T-helper 1 cell treated with Interleukin-12 subunit alpha and Interleukin-12 subunit beta and Interleukin-4 antibody, amounts not matched to agents 30 ng/mL and 1 ng/mL, for 36 hours (primary cell): ENCODE measurements at regions not wholly inside any gene's neighbourhood (a gene's known extent, or its start where the extent isn't known, plus 50 kb on each side); places are given as distances from the start of the nearest gene placed in this dataset.

Experiments used
- intact Hi-C: fragments of 100-400 bp; cut with micrococcal nuclease; formaldehyde crosslinking; loops from one replicate; pipeline ENCODE4 v1.15.1; 2024

- intact Hi-C loops, result no loop called here
Measured at GRCh38 chr6:94548201-94548600, 1029.1 kb upstream of the MANEA start.

DNA sequence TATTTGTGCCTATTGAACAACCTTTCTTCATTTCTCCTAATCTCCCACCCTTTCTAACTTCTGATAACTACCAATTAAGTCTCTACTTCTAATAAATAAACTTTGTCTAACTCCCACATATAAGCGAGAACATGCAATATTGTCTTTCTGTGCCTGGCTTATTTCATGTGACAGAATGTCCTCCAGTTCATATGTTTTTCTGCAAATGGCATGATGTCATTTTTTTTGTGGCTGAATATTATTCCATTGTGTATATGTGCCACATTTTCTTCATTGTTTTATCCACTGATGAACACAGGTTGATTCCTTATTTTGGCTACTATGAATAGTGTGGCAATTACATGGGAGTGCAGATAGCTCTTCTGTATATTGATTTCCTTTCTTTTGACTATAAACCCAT lies 1041.5 kb upstream of the MANEA start:
- intact Hi-C loops, result no loop called here

DNA sequence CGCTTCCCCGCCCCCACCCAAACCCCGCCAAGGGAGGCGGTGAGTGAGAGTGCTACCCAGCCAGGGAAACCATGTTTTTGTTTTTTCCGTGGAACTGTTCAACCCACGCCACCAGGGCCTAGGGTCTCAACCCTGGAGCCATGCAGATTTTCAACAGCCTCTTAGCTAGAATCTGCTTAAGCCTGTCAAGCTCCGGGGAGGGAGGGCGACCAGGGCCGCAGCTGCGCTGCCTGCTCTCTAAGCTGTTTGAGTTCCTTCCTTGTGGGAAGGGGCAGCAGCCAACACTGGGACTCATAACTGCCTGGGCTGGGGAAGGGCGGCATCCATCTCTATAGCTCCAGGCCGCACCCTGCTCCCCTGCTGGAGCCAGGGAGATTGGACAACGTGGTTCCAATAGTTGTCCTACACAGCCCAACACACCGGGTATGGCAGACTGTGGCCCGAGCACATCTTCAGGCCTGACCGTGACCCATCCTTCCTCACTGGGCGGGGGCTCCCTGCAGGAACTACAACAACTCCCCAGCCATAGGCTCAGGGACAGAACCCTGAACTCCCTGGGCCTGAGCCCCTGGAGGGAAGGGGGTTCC lies 1065.7 kb upstream of the MANEA start:
- intact Hi-C loops, result no loop called here

DNA sequence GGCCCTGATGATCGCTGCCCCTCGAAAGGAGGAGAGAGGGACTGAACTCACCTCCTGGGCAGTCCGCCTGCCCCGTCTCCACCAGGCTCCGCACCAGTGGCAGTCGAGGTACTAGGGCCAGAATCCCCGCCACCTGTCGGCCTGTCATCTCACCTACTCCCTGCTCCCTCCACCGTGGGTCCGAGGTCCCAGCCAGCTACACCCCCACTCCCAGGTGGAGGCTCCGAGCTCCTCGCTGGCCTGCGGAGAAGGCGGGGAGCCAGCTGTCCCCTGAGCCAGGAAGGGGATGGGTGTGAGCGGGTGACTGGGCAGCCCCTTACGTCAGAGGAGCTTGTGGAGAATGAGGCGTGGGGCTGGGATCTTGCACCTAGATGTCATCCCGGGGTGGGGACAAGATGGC lies 1066.5 kb upstream of the MANEA start:
- intact Hi-C loops, result no loop called here

- intact Hi-C loops, result no loop called here
Measured at GRCh38 chr6:94501516-94501915, 1075.8 kb upstream of the MANEA start.

GRCh38 chr6:94498099-94498498 lies 1078.7 kb upstream of the EPHA7 start:
- intact Hi-C loops, result no loop called here

DNA sequence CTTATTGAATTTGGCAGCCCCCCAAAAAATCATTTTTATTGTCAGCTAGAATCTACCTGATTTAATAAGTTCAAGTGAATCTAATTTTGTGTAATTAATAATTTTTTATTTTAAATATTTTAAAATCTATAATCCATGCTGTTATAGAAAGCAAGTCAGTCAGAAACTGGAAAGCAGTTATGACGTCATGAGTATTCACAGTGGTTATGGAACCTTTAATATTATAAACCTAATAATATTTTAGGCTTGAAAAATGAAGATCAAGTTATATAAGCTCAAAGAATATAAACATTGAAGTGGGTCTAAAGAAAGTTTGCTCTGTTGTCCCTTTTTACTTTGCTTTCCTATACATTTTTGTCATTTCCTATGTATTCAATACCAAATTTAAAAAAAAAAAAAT lies 1075.1 kb upstream of the EPHA7 start:
- intact Hi-C loops, result no loop called here

DNA sequence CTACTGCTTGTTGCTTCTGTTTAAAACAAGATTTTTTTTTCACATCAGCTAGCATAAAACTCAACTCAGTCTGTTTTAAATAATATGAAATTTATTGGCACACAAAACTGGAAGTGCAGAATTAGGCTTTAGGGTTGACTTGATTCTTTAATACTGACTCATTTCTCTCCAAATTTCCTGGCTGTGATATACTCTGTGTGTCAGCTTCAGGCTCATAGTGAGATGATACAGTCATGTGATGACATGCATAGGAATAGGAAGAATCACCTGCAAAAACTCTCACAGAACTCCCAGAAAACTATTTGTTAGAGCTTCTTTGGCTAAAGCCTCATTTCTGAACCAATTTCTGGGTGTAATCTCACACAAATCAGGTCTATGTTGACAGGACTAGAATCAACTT lies 1068.0 kb upstream of the EPHA7 start:
- intact Hi-C loops, result no loop called here

GRCh38 chr6:94478133-94479005 lies 1059.0 kb upstream of the EPHA7 start:
- intact Hi-C loops, result no loop called here

DNA sequence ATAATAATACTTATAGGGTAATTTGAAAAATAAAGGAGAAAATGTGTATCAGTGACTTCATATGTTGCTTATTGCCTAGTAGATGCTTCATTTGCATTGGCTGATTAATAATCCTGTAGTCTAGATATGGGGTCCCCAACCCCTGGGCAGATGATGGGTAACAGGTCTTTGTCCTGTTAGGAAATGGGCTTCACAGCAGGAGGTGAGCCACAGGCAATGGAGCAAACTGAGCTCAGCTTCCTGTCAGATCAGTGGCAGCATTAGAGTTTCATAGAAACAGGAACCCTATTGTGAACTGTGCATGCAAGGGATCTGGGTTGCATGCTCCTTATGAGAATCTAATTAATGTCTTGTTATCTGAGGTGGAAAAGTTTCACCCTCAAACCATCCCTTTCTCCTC lies 1049.5 kb upstream of the EPHA7 start:
- intact Hi-C loops, result no loop called here

- intact Hi-C loops, result no loop called here
Measured at GRCh38 chr6:94464018-94464510, 1044.7 kb upstream of the EPHA7 start.

DNA sequence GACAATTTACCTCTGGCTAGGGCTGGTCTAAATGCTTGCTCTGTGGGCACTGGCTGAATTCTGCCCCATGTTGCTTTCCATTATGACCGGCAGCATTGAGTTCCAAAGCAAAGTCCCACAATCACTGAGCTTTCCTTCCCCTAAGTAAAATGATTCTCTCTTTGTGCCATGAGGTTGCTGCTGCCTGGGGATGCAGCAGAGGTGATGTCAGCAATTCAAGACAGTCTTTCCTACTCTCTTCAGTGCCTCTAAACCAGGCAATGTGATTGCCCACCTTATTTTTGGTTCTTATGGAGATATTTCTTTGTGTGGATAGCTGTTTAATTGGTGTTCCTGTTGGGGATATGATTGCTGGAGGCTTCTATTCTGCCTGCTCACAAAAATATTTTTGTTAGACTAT lies 1043.9 kb upstream of the EPHA7 start:
- intact Hi-C loops, result no loop called here

GRCh38 chr6:94462231-94462630 lies 1042.9 kb upstream of the EPHA7 start:
- intact Hi-C loops, result no loop called here

DNA sequence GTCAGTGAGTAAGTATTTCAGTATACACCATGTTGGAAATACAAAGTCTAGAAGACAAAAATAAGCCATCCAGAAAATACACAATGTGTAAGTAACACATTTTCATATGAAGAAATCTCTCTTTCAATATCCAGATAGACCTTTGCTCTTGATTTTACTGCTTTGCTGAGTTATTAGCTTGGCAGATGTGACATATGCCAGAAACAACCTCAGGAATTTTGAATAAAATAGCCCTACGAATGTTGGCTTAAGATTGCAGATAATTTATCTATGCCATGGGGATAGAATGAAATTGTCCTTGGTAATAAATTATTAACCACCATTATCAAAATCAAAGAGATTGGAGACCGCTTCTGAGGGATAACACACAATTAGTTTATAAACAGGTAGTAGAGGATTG lies 1036.9 kb upstream of the EPHA7 start:
- intact Hi-C loops, result no loop called here

GRCh38 chr6:94454231-94454630 lies 1034.9 kb upstream of the EPHA7 start:
- intact Hi-C loops, result no loop called here

- intact Hi-C loops, result no loop called here
Measured at GRCh38 chr6:94446120-94446519, 1026.8 kb upstream of the EPHA7 start.

GRCh38 chr6:94443701-94444100 lies 1024.3 kb upstream of the EPHA7 start:
- intact Hi-C loops, result no loop called here

GRCh38 chr6:94424692-94425091 lies 1005.3 kb upstream of the EPHA7 start:
- intact Hi-C loops, result no loop called here

DNA sequence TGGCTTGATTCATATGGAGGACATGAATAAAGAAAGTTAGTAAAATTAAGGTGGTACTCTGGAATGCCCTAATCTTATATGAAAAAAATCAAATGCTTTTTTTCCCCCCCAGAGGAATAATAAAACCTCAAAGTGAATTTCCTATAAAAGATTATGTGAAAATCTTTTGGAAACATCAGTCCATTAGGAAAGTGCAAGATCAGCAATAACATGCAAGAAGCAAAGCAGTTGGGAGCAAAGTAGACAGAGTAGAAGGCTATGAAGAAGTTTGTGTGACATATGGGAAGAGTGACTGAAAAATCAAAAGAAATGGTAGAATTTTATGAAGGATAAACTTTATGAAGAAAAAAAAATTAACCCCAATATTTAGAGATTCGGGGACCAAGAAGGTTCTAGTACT lies 998.0 kb upstream of the EPHA7 start:
- intact Hi-C loops, result no loop called here

DNA sequence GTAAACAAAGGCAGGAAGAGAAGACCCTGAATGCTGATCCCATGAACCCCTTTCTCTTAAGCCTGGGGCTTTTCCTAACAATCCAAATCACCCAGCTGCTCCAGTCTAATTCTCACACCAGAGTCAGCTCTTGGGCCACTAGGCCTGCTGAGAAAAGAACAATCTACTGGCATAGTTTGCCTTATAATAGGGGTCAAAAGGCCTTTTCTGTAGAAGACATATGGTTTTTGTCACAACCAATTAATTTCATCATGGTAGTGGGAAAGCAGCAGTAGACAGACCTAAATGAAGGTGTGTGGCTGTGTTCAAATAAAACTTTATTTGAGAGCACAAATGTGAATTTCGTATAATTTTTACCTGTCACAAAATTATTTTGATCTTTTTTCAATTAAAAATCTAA lies 994.7 kb upstream of the EPHA7 start:
- intact Hi-C loops, result no loop called here

DNA sequence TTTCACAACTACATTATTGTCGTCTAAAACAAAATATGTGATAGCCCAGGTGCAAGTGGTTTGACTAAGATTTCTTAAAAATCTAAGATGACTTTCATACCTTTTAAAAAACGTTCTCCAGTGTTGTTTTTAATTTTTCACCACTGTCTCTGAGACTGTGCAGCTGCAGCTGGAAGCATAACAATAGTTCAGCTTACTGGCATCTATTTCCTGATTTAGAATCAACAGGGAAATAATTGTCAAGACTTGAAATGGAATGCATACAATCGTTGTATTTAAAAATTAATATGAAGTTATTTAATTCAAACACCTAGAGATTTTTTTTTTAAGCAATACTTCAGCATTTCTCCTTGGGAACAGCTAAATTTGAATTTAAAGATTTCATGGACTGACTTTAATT lies 982.0 kb upstream of the EPHA7 start:
- intact Hi-C loops, result no loop called here

GRCh38 chr6:94394822-94395221 lies 975.5 kb upstream of the EPHA7 start:
- intact Hi-C loops, result no loop called here

GRCh38 chr6:94389218-94389617 lies 969.9 kb upstream of the EPHA7 start:
- intact Hi-C loops, result no loop called here
